WTC11 (cell line): ENCODE measurements at regions not wholly inside any gene's neighbourhood (a gene's known extent, or its start where the extent isn't known, plus 50 kb on each side); places are given as distances from the start of the nearest gene placed in this dataset.

Experiments
- ATAC-seq: fragments of 200-7000 bp; cut with Tn5 transposase; 2 replicates; pipeline ENCODE4 v1.10.0; 2021; ENCODE audit warnings: mild to moderate bottlenecking, moderate library complexity
- CTCF ChIA-PET: fragments of 300-600 bp; sonication (Branson Sonifier 250); formaldehyde crosslinking; loops from one replicate; lab custom pipeline; 2021; ENCODE audit warnings: antibody characterized with exemption; lab: Charles Lee
- POLR2A ChIA-PET: fragments of 350-600 bp; sonication (Branson Sonifier 250); formaldehyde crosslinking; loops from one replicate; lab custom pipeline; 2021; ENCODE audit warnings: antibody characterized with exemption; lab: Charles Lee
- DNase-seq: peaks from one replicate; pipeline ENCODE4 v3.0.0; 2021; ENCODE audit warnings: low spot score
- H3K27ac Mint-ChIP-seq: 2 replicates; pipeline ENCODE4 v1.8.0; 2021; ENCODE audit warnings: mixed read lengths
- H3K27me3 Mint-ChIP-seq: 2 replicates; pipeline ENCODE4 v1.8.0; 2021; ENCODE audit warnings: low read depth, mild to moderate bottlenecking, moderate library complexity, mixed read lengths
- H3K36me3 Mint-ChIP-seq: 2 replicates; pipeline ENCODE4 v1.8.0; 2021; ENCODE audit warnings: mixed read lengths
- H3K4me1 Mint-ChIP-seq: 2 replicates; pipeline ENCODE4 v1.8.0; 2022; ENCODE audit warnings: mixed read lengths
- H3K4me3 Mint-ChIP-seq: 2 replicates; pipeline ENCODE4 v1.8.0; 2021; ENCODE audit warnings: mild to moderate bottlenecking, moderate library complexity, mixed read lengths
- H3K9me3 Mint-ChIP-seq: 2 replicates; pipeline ENCODE4 v1.8.0; 2021; ENCODE audit warnings: mixed read lengths
- ARID4B ChIP-seq: sonication (generic); formaldehyde crosslinking; IDR thresholded peaks from 2 replicates; pipeline ENCODE4 v1.8.0; 2023; ENCODE audit warnings: missing genetic modification reagents, mild to moderate bottlenecking, borderline replicate concordance
- CTCF ChIP-seq: fragments of 200-600 bp; IDR thresholded peaks from 2 replicates; pipeline ENCODE4 v1.8.0; 2022; ENCODE audit warnings: antibody characterized with exemption
- E2F4 ChIP-seq: sonication (generic); formaldehyde crosslinking; IDR thresholded peaks from 2 replicates; pipeline ENCODE4 v1.8.1; 2022; ENCODE audit warnings: low read depth, mild to moderate bottlenecking, moderate library complexity, missing genetic modification reagents, borderline replicate concordance
- EMX1 ChIP-seq: fragments of 250-450 bp; sonication (Bioruptor Pico); IDR thresholded peaks from 2 replicates; pipeline ENCODE4 v1.8.0; 2021; ENCODE audit warnings: mild to moderate bottlenecking
- ERG ChIP-seq: fragments of 250-450 bp; sonication (Bioruptor Pico); IDR thresholded peaks from 2 replicates; pipeline ENCODE4 v1.8.0; 2021; ENCODE audit warnings: mild to moderate bottlenecking
- ESRRA ChIP-seq: sonication (generic); formaldehyde crosslinking; IDR thresholded peaks from 2 replicates; pipeline ENCODE4 v1.8.1; 2022; ENCODE audit warnings: mild to moderate bottlenecking, missing genetic modification reagents, borderline replicate concordance
- NFE2L1 ChIP-seq: sonication (generic); formaldehyde crosslinking; IDR thresholded peaks from 2 replicates; pipeline ENCODE4 v1.8.1; 2023; ENCODE audit warnings: missing genetic modification reagents
- ZNF219 ChIP-seq: sonication (generic); formaldehyde crosslinking; IDR thresholded peaks from 2 replicates; pipeline ENCODE4 v1.8.0; 2023; ENCODE audit warnings: missing genetic modification reagents, mild to moderate bottlenecking, borderline replicate concordance
- ZNF317 ChIP-seq: sonication (generic); formaldehyde crosslinking; IDR thresholded peaks from 2 replicates; pipeline ENCODE4 v1.8.1; 2023; ENCODE audit warnings: low read depth, mild to moderate bottlenecking, moderate library complexity, missing genetic modification reagents, borderline replicate concordance
- ZSCAN18 ChIP-seq: fragments of 250-450 bp; sonication (Bioruptor Pico); IDR thresholded peaks from 2 replicates; pipeline ENCODE4 v2.1.2; 2022; ENCODE audit warnings: mild to moderate bottlenecking, moderate library complexity
- TF ChIP-seq, protein P1 (sequence below): sonication (generic); formaldehyde crosslinking; IDR thresholded peaks from 2 replicates; pipeline ENCODE4 v1.8.0; 2022; ENCODE audit warnings: mild to moderate bottlenecking, missing genetic modification reagents
- TF ChIP-seq, protein P2 (sequence below): sonication (generic); formaldehyde crosslinking; IDR thresholded peaks from 2 replicates; pipeline ENCODE4 v1.8.0; 2022; ENCODE audit warnings: missing genetic modification reagents

- TF ChIP-seq, protein P1, sequence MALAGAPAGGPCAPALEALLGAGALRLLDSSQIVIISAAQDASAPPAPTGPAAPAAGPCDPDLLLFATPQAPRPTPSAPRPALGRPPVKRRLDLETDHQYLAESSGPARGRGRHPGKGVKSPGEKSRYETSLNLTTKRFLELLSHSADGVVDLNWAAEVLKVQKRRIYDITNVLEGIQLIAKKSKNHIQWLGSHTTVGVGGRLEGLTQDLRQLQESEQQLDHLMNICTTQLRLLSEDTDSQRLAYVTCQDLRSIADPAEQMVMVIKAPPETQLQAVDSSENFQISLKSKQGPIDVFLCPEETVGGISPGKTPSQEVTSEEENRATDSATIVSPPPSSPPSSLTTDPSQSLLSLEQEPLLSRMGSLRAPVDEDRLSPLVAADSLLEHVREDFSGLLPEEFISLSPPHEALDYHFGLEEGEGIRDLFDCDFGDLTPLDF (CRISPR knock-in tag), result no peak
- TF ChIP-seq CTCF, result no peak
- TF ChIP-seq ARID4B (CRISPR knock-in tag), result no peak
- TF ChIP-seq ERG, result no peak
- no peak for TF ChIP-seq ZNF219 (CRISPR knock-in tag)
- TF ChIP-seq EMX1, result no peak
- no peak for TF ChIP-seq ZSCAN18 (CRISPR knock-in tag)
- TF ChIP-seq NFE2L1 (CRISPR knock-in tag), result no peak
- no peak for TF ChIP-seq ESRRA (CRISPR knock-in tag)
These were observed 85.3 kb upstream of the NKX1-1 start (continued) for GRCh38 chr4:1491328-1492141.

DNA sequence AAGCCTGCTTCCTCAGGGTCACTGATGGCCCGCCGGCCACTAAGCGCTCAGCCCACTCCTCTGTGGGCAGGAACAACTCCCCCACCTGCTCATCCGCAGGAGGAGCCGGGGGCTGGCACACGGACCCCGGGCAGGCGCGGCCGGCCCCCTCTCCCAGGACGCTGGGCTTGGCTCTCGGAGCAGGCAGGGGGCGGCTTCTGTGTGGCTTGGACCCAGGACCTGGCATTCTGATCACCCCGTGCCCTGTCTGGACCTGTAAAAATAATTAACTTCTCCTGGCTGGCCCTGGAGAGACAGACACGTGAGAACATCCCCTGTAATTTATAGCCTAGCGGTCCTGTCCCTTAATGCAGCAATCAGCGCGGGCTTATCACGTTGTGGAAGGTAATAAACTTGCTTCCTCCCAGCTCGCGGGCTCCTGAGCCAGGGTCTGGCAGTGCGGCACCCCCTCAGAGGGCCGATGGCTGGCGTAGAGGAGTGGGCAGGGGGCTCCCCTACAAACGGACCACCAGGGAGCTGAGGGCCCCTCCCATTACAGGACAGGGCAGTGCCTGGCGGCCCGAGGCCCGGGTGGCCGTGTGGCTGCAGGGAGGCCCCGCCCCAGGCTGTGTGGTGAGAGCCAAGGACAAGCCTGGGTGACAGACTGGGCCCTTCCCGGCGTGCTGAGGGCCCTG, 84.5 kb upstream of the NKX1-1 start:
- Mint-ChIP-seq H3K36me3 (peaks cover 11% of the 10 kb centered on the region), H3K27ac (no peak overlapping the region), H3K4me1 (no peaks in the 10 kb centered on the region), H3K4me3 (no peak overlapping the region), H3K27me3 (peaks cover 15% of the 10 kb centered on the region), H3K9me3 (peaks cover 19% of the 10 kb centered on the region)
- POLR2A ChIA-PET, result no interaction called here
- TF ChIP-seq E2F4 (CRISPR knock-in tag) (no peak), ZNF317 (no peak)
- TF ChIP-seq, protein P2, sequence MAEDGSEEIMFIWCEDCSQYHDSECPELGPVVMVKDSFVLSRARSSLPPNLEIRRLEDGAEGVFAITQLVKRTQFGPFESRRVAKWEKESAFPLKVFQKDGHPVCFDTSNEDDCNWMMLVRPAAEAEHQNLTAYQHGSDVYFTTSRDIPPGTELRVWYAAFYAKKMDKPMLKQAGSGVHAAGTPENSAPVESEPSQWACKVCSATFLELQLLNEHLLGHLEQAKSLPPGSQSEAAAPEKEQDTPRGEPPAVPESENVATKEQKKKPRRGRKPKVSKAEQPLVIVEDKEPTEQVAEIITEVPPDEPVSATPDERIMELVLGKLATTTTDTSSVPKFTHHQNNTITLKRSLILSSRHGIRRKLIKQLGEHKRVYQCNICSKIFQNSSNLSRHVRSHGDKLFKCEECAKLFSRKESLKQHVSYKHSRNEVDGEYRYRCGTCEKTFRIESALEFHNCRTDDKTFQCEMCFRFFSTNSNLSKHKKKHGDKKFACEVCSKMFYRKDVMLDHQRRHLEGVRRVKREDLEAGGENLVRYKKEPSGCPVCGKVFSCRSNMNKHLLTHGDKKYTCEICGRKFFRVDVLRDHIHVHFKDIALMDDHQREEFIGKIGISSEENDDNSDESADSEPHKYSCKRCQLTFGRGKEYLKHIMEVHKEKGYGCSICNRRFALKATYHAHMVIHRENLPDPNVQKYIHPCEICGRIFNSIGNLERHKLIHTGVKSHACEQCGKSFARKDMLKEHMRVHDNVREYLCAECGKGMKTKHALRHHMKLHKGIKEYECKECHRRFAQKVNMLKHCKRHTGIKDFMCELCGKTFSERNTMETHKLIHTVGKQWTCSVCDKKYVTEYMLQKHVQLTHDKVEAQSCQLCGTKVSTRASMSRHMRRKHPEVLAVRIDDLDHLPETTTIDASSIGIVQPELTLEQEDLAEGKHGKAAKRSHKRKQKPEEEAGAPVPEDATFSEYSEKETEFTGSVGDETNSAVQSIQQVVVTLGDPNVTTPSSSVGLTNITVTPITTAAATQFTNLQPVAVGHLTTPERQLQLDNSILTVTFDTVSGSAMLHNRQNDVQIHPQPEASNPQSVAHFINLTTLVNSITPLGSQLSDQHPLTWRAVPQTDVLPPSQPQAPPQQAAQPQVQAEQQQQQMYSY, result no peak
- DNase-seq (peak; percentile 5), ATAC-seq (no peak)
- CTCF ChIA-PET, result interaction anchor here (1.0 kb wide), 1 partner anchor 22 kb away, joined by 3 read pairs; no protein-coding TSS in a partner anchor
